ENCODE measurements at regions not wholly inside any gene's neighbourhood (a gene's known extent, or its start where the extent isn't known, plus 50 kb on each side); places are given as distances from the start of the nearest gene placed in this dataset.

- Mint-ChIP-seq H3K4me1 (ENCODE audit: low read depth) (no peaks in the 10 kb centered on the region), H3K36me3 (ENCODE audit: insufficient read depth) (peaks cover 48% of the 10 kb centered on the region), H3K9me3 (ENCODE audit: low read depth) (peaks cover 15% of the 10 kb centered on the region), H3K27ac (peak overlapping the region; percentile 10), H3K27me3 (no peaks in the 10 kb centered on the region), H3K4me3 (ENCODE audit: low read depth) (no peak overlapping the region)
- DNase-seq (ENCODE audit: low spot score, unreplicated experiment), result no peak
- TF ChIP-seq, protein P1, sequence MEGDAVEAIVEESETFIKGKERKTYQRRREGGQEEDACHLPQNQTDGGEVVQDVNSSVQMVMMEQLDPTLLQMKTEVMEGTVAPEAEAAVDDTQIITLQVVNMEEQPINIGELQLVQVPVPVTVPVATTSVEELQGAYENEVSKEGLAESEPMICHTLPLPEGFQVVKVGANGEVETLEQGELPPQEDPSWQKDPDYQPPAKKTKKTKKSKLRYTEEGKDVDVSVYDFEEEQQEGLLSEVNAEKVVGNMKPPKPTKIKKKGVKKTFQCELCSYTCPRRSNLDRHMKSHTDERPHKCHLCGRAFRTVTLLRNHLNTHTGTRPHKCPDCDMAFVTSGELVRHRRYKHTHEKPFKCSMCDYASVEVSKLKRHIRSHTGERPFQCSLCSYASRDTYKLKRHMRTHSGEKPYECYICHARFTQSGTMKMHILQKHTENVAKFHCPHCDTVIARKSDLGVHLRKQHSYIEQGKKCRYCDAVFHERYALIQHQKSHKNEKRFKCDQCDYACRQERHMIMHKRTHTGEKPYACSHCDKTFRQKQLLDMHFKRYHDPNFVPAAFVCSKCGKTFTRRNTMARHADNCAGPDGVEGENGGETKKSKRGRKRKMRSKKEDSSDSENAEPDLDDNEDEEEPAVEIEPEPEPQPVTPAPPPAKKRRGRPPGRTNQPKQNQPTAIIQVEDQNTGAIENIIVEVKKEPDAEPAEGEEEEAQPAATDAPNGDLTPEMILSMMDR (IDR thresholded peaks at IDR 0.05; ENCODE audit: unreplicated experiment), result no peak
Measured at GRCh38 chrX:131812847-131813825, 210.0 kb upstream of the STK26 start.

DNA sequence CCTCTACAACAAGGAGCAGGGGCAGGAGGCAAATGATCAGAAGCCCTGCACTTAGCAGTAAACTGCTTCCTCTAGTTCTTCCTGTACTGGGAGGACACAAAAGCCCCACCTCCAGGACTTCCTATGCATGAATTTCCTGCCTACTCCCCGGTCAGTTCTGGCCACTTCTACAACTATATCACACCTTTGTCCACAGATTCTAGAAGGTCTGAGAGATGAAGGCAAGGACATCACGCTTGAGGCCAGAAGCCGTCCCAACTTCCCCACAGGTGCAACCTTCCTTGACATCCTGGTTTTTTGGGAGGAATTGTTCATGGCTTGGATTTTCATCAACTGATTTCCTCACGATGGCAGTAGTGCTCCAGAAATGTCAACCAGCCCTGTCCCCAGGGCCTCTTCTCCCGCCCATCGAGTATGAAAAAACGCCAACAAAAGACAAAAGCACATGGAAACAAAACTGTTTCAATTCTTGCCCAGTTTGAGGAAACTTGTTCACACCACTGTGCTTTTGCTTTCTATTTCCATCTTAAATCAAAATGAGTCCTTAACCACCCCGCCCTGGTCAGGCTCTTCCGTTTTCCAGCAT is 206.5 kb upstream of the STK26 start:
- DNase-seq (ENCODE audit: low spot score, unreplicated experiment), result no peak
- Mint-ChIP-seq H3K4me3 (ENCODE audit: low read depth) (no peak overlapping the region), H3K36me3 (ENCODE audit: insufficient read depth) (peaks cover 61% of the 10 kb centered on the region), H3K4me1 (ENCODE audit: low read depth) (no peaks in the 10 kb centered on the region), H3K27me3 (no peaks in the 10 kb centered on the region), H3K9me3 (ENCODE audit: low read depth) (peaks cover 23% of the 10 kb centered on the region), H3K27ac (no peak overlapping the region)
- TF ChIP-seq, protein P1 (IDR thresholded peaks at IDR 0.05; ENCODE audit: unreplicated experiment), result no peak

DNA sequence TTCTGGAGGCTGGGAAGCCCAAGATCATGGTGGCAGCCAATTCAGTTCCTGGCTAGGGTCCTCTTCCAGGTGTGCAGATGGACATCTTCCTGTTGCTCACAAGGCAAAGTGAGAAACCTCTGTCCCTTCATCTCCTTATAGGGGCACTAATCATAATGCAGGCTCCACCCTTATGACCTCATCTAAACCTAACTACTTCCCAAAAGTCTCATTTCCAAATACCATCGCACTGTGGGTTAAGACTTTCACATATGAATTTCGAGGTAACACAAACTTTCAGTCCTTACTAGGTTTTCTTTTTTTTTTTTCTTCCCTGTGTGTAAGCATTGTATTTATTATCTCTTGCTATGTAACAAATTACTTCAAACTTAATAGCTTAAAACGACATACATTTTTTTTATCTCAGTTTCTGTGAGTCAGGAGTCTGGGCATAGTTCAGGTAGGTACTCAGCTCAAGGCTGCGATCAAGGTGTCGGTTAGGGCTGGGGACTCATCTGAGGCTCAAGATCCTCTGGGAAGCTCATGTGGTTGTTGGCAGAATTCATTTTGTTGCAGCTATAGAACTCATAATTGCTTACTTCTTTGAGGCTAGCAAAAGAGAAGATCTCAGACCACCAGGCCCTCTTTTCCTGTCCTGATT is 204.7 kb upstream of the STK26 start:
- Mint-ChIP-seq H3K9me3 (ENCODE audit: low read depth) (peaks cover 27% of the 10 kb centered on the region), H3K4me3 (ENCODE audit: low read depth) (no peak overlapping the region), H3K4me1 (ENCODE audit: low read depth) (no peaks in the 10 kb centered on the region), H3K36me3 (ENCODE audit: insufficient read depth) (peaks cover 69% of the 10 kb centered on the region), H3K27me3 (no peaks in the 10 kb centered on the region), H3K27ac (no peak overlapping the region)
- TF ChIP-seq, protein P1 (IDR thresholded peaks at IDR 0.05; ENCODE audit: unreplicated experiment), result no peak
- DNase-seq (ENCODE audit: low spot score, unreplicated experiment), result no peak

- Mint-ChIP-seq H3K36me3 (ENCODE audit: insufficient read depth) (peaks cover 55% of the 10 kb centered on the region), H3K4me1 (ENCODE audit: low read depth) (peaks cover 8% of the 10 kb centered on the region), H3K4me3 (ENCODE audit: low read depth) (no peak overlapping the region), H3K9me3 (ENCODE audit: low read depth) (peaks cover 12% of the 10 kb centered on the region), H3K27me3 (no peaks in the 10 kb centered on the region), H3K27ac (no peak overlapping the region)
- TF ChIP-seq, protein P1 (IDR thresholded peaks at IDR 0.05; ENCODE audit: unreplicated experiment), result no peak
- no peak for DNase-seq (ENCODE audit: low spot score, unreplicated experiment)
Measured at GRCh38 chrX:131821945-131822622, 201.0 kb upstream of the STK26 start.

GRCh38 chrX:131826572-131826971 is 196.5 kb upstream of the STK26 start:
- peaks cover 27% of the 10 kb centered on the region for H3K36me3 Mint-ChIP-seq (ENCODE audit: insufficient read depth)
- DNase-seq (ENCODE audit: low spot score, unreplicated experiment), result no peak
- peaks cover 25% of the 10 kb centered on the region for H3K4me1 Mint-ChIP-seq (ENCODE audit: low read depth)
- peaks cover 3% of the 10 kb centered on the region for H3K9me3 Mint-ChIP-seq (ENCODE audit: low read depth)
- no peaks in the 10 kb centered on the region for H3K27me3 Mint-ChIP-seq
- TF ChIP-seq, protein P1 (IDR thresholded peaks at IDR 0.05; ENCODE audit: unreplicated experiment), result no peak
- H3K27ac Mint-ChIP-seq, result no peak overlapping the region
- H3K4me3 Mint-ChIP-seq (ENCODE audit: low read depth), result no peak overlapping the region
